ENCODE measurements at regions not wholly inside any gene's neighbourhood (a gene's known extent, or its start where the extent isn't known, plus 50 kb on each side); places are given as distances from the start of the nearest gene placed in this dataset.
"Not testable (repeated sequence)": the region's sequence is repeated elsewhere in the genome, so short reads cannot be mapped to it uniquely, and the experiment has no call there.

GRCh38 chr6:118719351-118720124, 68.1 kb upstream of the CEP85L start:
- Histone ChIP-seq H3K4me3 (no peak overlapping the region), H3K27me3 (no peaks in the 10 kb centered on the region), H3K9me3 (no peaks in the 10 kb centered on the region), H3K4me1 (no peaks in the 10 kb centered on the region), H3K27ac (no peak overlapping the region), H3K36me3 (no peaks in the 10 kb centered on the region)
- DNase-seq: no peak
- intact Hi-C loops (cut with DNase I; ENCODE audit: low total_unique reads): no loop called here
- no peak for TF ChIP-seq POLR2A (IDR thresholded peaks at IDR 0.05)

GRCh38 chr6:118718903-118719302, 67.5 kb upstream of the CEP85L start:
- intact Hi-C loops (cut with DNase I; ENCODE audit: low total_unique reads): no loop called here
- Histone ChIP-seq H3K27ac (no peak overlapping the region), H3K27me3 (no peaks in the 10 kb centered on the region), H3K36me3 (no peaks in the 10 kb centered on the region), H3K9me3 (no peaks in the 10 kb centered on the region), H3K4me1 (no peaks in the 10 kb centered on the region), H3K4me3 (no peak overlapping the region)
- no peak for DNase-seq
- TF ChIP-seq POLR2A (IDR thresholded peaks at IDR 0.05): no peak
- TF ChIP-seq, protein P1, sequence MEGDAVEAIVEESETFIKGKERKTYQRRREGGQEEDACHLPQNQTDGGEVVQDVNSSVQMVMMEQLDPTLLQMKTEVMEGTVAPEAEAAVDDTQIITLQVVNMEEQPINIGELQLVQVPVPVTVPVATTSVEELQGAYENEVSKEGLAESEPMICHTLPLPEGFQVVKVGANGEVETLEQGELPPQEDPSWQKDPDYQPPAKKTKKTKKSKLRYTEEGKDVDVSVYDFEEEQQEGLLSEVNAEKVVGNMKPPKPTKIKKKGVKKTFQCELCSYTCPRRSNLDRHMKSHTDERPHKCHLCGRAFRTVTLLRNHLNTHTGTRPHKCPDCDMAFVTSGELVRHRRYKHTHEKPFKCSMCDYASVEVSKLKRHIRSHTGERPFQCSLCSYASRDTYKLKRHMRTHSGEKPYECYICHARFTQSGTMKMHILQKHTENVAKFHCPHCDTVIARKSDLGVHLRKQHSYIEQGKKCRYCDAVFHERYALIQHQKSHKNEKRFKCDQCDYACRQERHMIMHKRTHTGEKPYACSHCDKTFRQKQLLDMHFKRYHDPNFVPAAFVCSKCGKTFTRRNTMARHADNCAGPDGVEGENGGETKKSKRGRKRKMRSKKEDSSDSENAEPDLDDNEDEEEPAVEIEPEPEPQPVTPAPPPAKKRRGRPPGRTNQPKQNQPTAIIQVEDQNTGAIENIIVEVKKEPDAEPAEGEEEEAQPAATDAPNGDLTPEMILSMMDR (IDR thresholded peaks at IDR 0.05): no peak

- H3K4me3 ChIP-seq: no peak overlapping the region
- H3K4me1 ChIP-seq: no peaks in the 10 kb centered on the region
- no peaks in the 10 kb centered on the region for H3K27me3 ChIP-seq
- no peak overlapping the region for H3K27ac ChIP-seq
- intact Hi-C loops (cut with DNase I; ENCODE audit: low total_unique reads): no loop called here
- H3K9me3 ChIP-seq: no peaks in the 10 kb centered on the region
- DNase-seq: no peak
- no peaks in the 10 kb centered on the region for H3K36me3 ChIP-seq
- TF ChIP-seq, protein P1 (IDR thresholded peaks at IDR 0.05): no peak
- TF ChIP-seq POLR2A (IDR thresholded peaks at IDR 0.05): no peak
Measured at GRCh38 chr6:118718297-118718696, 66.9 kb upstream of the CEP85L start.

DNA sequence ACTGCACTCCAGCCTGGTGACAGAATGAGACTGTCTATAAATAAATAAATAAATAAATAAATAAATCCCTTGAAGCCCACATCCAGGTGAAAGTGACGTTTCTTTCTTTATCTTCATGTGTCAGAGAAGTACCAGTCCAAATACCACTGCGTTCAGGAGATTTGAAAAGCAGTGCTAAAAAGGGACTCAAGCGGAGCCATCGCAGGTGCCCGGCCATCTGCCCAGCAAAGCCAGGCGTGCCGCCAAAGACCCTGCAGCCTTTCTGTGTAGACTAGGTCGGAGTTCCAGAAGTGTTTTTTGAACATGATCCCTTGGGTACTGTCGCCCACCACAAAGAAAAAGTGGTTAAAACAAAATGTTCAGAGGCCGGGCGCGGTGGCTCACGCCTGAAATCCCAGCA, 65.7 kb upstream of the CEP85L start:
- no peaks in the 10 kb centered on the region for H3K9me3 ChIP-seq
- no peaks in the 10 kb centered on the region for H3K27me3 ChIP-seq
- intact Hi-C loops (cut with DNase I; ENCODE audit: low total_unique reads): no loop called here

GRCh38 chr6:118715907-118716306, 64.5 kb upstream of the CEP85L start:
- H3K9me3 ChIP-seq; H3K4me3 ChIP-seq; H3K36me3 ChIP-seq; H3K27ac ChIP-seq; H3K4me1 ChIP-seq; DNase-seq; intact Hi-C loops (cut with DNase I; ENCODE audit: low total_unique reads); H3K27me3 ChIP-seq: not testable (repeated sequence)

More for the DNA sequence above, 65.7 kb upstream of the CEP85L start:
- H3K36me3 ChIP-seq: no peaks in the 10 kb centered on the region
- no peak for TF ChIP-seq POLR2A (IDR thresholded peaks at IDR 0.05)
- no peak for DNase-seq
- no peak overlapping the region for H3K27ac ChIP-seq
- H3K4me1 ChIP-seq: no peaks in the 10 kb centered on the region
- no peak overlapping the region for H3K4me3 ChIP-seq

DNA sequence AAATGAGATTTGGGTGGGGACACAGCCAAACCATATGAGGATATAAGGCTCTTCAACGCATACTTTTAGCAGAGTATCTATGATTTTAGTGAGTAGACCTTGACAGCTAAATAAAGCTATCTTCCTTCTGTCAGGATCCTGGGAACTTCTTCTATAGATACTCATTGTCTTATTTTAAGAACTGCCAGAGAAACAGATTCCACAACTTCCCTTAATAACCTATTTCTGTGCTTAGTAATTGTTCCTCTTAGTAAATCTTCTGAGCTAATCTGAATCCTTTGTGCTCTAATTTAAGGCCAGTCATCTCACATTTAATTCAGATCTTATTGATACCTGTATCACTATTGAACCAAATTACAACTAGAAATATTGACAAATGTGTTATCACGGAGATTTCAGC, 64.0 kb upstream of the CEP85L start:
- Histone ChIP-seq H3K27ac (no peak overlapping the region), H3K36me3 (no peaks in the 10 kb centered on the region), H3K4me3 (no peak overlapping the region), H3K4me1 (no peaks in the 10 kb centered on the region), H3K27me3 (no peaks in the 10 kb centered on the region), H3K9me3 (no peaks in the 10 kb centered on the region)
- TF ChIP-seq, protein P1 (IDR thresholded peaks at IDR 0.05): no peak
- no peak for TF ChIP-seq POLR2A (IDR thresholded peaks at IDR 0.05)
- intact Hi-C loops (cut with DNase I; ENCODE audit: low total_unique reads): no loop called here
- no peak for DNase-seq

DNA sequence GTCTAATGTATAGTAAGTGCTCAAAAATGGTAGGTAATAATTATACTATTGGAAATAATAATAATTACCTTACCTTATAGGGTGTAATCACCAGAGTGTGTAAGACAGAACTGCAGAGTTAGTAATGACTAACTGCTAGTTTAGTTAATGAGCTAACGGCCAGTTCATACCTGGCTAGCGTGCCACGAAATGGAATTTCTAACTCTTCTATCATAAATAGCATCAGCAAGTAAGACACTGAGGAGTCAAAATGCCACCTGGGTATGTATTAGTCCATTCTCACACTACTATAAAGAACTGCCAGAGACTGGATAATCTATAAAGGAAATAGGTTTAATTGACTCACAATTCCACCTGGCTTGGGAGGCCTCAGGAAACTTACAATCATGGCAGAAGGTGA, 63.4 kb upstream of the CEP85L start:
- Histone ChIP-seq H3K9me3 (no peaks in the 10 kb centered on the region), H3K4me3 (no peak overlapping the region), H3K4me1 (no peaks in the 10 kb centered on the region), H3K27me3 (no peaks in the 10 kb centered on the region), H3K27ac (no peak overlapping the region), H3K36me3 (no peaks in the 10 kb centered on the region)
- intact Hi-C loops (cut with DNase I; ENCODE audit: low total_unique reads): no loop called here
- no peak for TF ChIP-seq POLR2A (IDR thresholded peaks at IDR 0.05)
- TF ChIP-seq, protein P1 (IDR thresholded peaks at IDR 0.05): no peak
- no peak for DNase-seq

Data from uterus (tissue), 3 donors.